ENCODE measurements at regions not wholly inside any gene's neighbourhood (a gene's known extent, or its start where the extent isn't known, plus 50 kb on each side); places are given as distances from the start of the nearest gene placed in this dataset.
"Not testable (repeated sequence)": the region's sequence is repeated elsewhere in the genome, so short reads cannot be mapped to it uniquely, and the experiment has no call there.

DNA sequence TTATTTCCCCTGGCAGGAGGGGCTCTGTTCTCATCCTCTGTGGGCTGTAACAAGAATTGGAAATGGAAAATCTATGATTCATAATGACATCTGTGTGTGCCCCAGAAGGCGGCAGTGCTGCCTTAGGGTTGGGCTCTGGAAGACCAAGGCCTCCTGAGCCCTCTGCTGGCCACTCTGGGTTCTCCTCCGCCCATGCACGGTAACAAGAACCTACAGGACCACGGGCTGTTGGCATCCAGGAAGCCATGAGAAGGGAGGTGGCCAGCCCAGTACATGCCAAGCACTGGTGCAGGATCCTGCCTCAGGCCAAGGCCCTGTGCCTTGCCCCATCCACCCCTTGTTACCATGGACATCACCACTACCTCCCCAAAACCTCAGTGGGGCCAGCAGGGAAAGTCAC is 454.2 kb downstream of the TP53TG3F start:
- DNase-seq (ENCODE audit: low read depth, low spot score); H3K4me3 ChIP-seq (ENCODE audit: low read depth, low read length); H3K27ac ChIP-seq (ENCODE audit: low read depth, low read length); H3K9me3 ChIP-seq (ENCODE audit: control insufficient read depth, insufficient read depth, low read length); POLR2A ChIA-PET; CTCF ChIA-PET; H3K27me3 ChIP-seq (ENCODE audit: control insufficient read depth, insufficient read depth, low read length): not testable (repeated sequence)

DNA sequence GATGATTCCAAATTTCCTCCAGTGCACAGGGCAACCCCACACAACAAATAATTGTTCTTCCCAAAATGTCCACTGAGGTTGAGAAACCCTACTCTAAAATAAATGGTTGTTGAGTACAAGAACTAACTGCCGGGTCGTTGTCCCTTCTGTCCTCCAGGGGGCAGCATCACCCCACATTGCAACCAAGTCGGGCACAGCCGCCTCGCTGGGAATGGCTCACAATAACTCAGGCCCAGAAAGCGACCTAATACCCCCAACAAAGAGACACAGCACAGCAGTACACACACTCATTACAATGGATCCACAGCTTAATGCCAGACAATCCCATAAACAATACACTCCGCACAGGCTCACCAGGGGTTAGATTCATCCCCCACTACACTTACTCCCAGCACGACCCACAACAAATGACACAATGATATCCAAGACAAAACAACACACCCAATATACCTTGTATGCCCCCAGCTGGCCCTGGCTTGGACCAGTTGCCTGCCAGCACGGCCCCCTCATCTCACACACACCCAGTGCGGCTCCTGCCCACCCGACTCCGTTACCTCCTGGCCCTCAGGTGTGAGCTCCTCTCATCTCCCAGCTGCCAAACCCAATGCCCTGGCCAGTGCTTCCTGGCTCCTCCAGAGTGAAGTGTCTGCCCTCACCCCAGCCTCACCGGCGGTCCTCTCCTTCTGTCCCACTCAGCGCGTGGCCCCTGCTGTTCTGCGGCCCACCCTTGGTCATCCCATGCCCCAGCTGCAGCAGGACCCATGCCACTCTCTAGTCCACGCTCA is 461.5 kb downstream of the TP53TG3F start:
- DNase-seq (ENCODE audit: low read depth, low spot score); H3K9me3 ChIP-seq (ENCODE audit: control insufficient read depth, insufficient read depth, low read length); H3K27ac ChIP-seq (ENCODE audit: low read depth, low read length); CTCF ChIA-PET; H3K27me3 ChIP-seq (ENCODE audit: control insufficient read depth, insufficient read depth, low read length); H3K4me3 ChIP-seq (ENCODE audit: low read depth, low read length); POLR2A ChIA-PET: not testable (repeated sequence)

DNA sequence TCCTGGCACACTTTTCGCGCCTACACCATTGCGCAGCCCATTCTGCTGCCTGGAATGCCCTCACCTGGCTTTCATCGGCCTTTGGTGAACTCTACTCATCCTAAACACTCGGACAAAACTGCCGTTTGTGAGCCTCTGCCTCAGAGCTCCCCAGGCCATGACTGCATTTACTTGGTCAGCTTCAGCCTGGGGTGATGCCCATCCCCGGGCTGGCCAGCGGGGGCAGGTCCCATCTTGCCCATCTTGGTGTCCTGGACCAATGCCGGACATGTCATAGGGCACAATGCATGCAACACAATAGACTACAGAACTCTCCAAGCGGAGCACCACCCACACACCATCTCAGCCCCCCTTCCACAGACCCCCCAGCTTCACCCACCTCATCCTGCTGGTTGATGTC is 463.5 kb downstream of the TP53TG3F start:
- H3K27ac ChIP-seq (ENCODE audit: low read depth, low read length); H3K4me3 ChIP-seq (ENCODE audit: low read depth, low read length); H3K27me3 ChIP-seq (ENCODE audit: control insufficient read depth, insufficient read depth, low read length); POLR2A ChIA-PET; CTCF ChIA-PET; H3K9me3 ChIP-seq (ENCODE audit: control insufficient read depth, insufficient read depth, low read length); DNase-seq (ENCODE audit: low read depth, low spot score): not testable (repeated sequence)

DNA sequence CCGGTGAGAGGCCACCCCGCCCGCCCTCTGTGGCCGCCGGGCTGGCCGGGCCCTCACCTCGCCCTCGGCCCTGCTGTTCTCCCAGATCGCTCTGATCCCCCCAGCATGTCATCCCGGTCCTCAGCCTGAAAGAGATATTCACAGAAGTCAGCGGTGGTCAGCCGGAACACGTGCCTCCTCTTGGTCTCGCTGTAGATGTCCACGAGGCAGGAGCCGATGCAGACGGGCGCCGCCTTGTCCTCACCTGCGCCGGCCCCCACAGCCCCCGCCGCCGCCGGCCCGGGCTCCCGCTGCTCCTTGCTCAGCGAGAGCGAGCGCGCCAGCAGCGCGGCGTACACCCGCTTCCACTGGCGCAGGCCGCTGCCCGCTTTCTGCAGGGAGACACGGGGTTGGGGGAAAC is 468.6 kb downstream of the TP53TG3F start:
- H3K27ac ChIP-seq (ENCODE audit: low read depth, low read length); POLR2A ChIA-PET; H3K9me3 ChIP-seq (ENCODE audit: control insufficient read depth, insufficient read depth, low read length); H3K4me3 ChIP-seq (ENCODE audit: low read depth, low read length); DNase-seq (ENCODE audit: low read depth, low spot score); CTCF ChIA-PET; H3K27me3 ChIP-seq (ENCODE audit: control insufficient read depth, insufficient read depth, low read length): not testable (repeated sequence)

DNA sequence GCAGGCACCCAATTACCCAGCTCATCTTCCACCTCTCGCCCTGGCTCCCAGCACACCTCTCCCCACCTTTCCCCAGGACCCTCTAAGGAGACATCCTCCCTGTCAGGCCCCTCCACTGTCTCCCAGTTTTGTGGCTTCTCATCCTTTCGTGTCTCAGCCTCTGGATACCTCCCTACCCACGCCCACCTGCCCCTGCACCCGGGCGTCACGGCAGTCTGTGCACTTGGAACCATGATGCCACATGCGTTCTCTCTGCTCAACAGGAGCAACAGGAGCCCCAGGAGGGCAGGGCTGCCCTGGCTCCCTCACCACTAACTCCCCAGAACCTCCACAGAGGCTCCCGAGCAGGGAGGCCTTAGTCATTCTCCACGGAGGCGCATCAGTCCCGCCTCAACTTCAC is 472.8 kb downstream of the TP53TG3F start:
- H3K27me3 ChIP-seq (ENCODE audit: control insufficient read depth, insufficient read depth, low read length); POLR2A ChIA-PET; DNase-seq (ENCODE audit: low read depth, low spot score); H3K4me3 ChIP-seq (ENCODE audit: low read depth, low read length); CTCF ChIA-PET; H3K27ac ChIP-seq (ENCODE audit: low read depth, low read length); H3K9me3 ChIP-seq (ENCODE audit: control insufficient read depth, insufficient read depth, low read length): not testable (repeated sequence)

DNA sequence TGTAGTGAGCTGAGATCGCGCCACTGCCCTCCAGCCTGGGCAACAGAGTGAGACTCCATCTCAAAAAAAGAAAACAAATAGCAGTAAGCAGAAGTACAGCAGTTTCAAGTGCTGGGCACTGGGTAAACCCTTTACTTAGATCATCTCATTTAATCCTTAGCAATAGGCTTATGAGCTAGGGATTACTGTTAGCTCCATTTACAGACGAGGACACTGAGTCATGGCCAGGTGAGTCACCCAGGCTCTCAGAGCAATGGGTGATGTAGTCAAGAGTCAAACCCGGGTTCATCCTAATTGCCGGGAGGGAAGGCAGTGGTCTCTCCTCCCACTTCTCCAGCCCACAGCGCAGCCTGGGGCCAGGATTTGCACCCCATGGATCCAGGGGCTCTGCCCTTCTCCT is 473.6 kb downstream of the TP53TG3F start:
- POLR2A ChIA-PET; H3K9me3 ChIP-seq (ENCODE audit: control insufficient read depth, insufficient read depth, low read length); H3K27me3 ChIP-seq (ENCODE audit: control insufficient read depth, insufficient read depth, low read length); DNase-seq (ENCODE audit: low read depth, low spot score); CTCF ChIA-PET; H3K27ac ChIP-seq (ENCODE audit: low read depth, low read length); H3K4me3 ChIP-seq (ENCODE audit: low read depth, low read length): not testable (repeated sequence)

DNA sequence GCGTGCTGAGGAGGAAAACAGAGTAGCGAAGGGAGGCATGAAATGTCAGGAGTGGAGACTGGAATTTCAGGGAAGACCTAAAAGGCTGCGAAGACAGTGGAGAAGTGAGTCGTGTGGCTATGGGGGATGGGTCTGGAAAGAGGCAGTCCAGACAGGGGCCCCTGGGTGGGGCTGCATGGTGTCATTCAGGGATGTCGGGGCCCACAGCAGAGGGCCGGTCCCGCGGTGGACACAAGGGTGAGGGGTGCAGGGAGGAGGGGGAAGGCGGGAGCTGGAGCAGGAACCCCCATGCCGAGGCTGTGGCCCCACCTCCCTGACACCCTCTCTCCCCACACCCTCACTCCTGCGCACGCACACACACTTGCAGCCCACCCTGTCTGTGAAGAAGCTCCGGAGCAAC is 476.4 kb downstream of the TP53TG3F start:
- POLR2A ChIA-PET; DNase-seq (ENCODE audit: low read depth, low spot score); H3K27ac ChIP-seq (ENCODE audit: low read depth, low read length); H3K4me3 ChIP-seq (ENCODE audit: low read depth, low read length); H3K9me3 ChIP-seq (ENCODE audit: control insufficient read depth, insufficient read depth, low read length); CTCF ChIA-PET; H3K27me3 ChIP-seq (ENCODE audit: control insufficient read depth, insufficient read depth, low read length): not testable (repeated sequence)

DNA sequence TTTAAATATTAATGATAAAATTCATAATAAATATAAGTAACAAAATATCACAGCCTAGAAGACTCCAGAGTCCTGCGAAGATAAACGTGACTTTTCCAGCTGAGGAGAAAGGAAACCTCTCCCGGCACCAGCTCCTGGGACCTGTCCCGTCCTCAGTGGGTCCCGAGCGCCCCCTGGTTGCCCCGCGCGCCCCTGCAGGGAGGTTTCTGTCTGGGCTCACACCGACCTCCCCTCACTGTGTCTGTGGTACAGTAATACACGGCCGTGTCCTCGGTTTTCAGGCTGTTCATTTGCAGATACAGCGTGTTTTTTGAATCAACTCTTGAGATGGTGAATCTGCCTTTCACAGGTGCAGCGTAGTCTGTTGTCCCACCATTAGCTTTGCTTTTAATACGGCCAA is 478.7 kb downstream of the TP53TG3F start:
- DNase-seq (ENCODE audit: low read depth, low spot score); H3K4me3 ChIP-seq (ENCODE audit: low read depth, low read length); CTCF ChIA-PET; H3K27ac ChIP-seq (ENCODE audit: low read depth, low read length); POLR2A ChIA-PET; H3K9me3 ChIP-seq (ENCODE audit: control insufficient read depth, insufficient read depth, low read length); H3K27me3 ChIP-seq (ENCODE audit: control insufficient read depth, insufficient read depth, low read length): not testable (repeated sequence)

DNA sequence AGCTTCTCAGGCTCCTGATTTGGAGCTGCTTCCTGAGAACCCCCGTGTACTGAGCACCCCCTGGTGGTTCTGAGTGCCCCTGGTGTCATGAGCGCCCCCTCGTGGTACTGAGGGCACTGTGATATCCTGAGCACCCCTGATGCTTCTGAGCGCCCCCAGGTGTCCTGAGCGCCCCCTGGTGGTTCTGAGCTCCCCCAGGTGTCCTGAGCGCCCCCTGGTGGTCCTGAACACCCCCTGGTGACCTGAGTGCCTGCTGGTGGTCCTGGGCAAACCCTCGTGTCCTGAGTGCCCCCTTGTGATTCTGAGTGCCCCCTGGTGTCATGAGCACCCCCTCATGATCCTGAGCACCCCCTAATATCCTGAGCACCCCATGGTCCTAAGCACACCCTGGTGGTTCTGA is 502.1 kb downstream of the TP53TG3F start:
- H3K9me3 ChIP-seq (ENCODE audit: control insufficient read depth, insufficient read depth, low read length); H3K27ac ChIP-seq (ENCODE audit: low read depth, low read length); H3K27me3 ChIP-seq (ENCODE audit: control insufficient read depth, insufficient read depth, low read length); POLR2A ChIA-PET; DNase-seq (ENCODE audit: low read depth, low spot score); H3K4me3 ChIP-seq (ENCODE audit: low read depth, low read length); CTCF ChIA-PET: not testable (repeated sequence)

DNA sequence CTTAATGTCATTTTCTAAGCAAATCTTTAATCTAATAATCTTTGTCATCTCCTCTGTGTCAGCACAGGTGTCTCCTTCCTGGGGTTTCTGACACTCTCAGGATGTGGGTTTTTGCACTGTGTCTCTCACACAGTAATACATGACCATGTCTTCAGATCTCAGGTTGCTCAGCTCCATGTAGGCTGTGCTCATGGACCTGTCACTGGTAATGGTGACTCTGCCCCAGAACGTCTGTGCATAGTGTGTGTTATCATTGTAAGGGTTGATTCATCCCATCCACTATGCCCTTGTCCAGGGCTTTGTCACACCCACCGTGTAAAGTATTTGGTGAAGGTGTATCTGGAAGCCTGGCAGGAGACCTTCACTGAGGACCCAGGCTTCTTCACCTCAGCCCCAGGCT is 506.1 kb downstream of the TP53TG3F start:
- H3K9me3 ChIP-seq (ENCODE audit: control insufficient read depth, insufficient read depth, low read length); CTCF ChIA-PET; POLR2A ChIA-PET; DNase-seq (ENCODE audit: low read depth, low spot score); H3K27me3 ChIP-seq (ENCODE audit: control insufficient read depth, insufficient read depth, low read length); H3K4me3 ChIP-seq (ENCODE audit: low read depth, low read length); H3K27ac ChIP-seq (ENCODE audit: low read depth, low read length): not testable (repeated sequence)

DNA sequence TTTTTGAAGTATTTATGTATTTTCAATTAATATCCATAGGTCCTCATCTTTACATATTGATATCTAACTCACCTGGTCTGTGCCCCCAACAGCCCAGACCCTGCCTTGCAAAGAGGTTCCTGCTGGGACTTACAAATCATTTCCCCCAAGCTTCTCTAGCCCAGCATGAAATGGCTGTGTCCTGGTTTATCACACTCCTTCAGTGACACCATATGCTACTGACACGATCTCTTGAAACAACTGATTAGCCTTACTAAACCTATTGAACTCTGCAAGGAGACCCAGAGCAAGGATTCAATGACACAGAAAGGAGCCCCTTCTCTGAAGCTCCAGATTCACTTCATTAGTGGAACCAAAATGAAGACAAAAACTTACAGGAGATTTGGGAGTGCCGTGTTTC is 507.4 kb downstream of the TP53TG3F start:
- H3K27me3 ChIP-seq (ENCODE audit: control insufficient read depth, insufficient read depth, low read length); H3K4me3 ChIP-seq (ENCODE audit: low read depth, low read length); H3K27ac ChIP-seq (ENCODE audit: low read depth, low read length); DNase-seq (ENCODE audit: low read depth, low spot score); H3K9me3 ChIP-seq (ENCODE audit: control insufficient read depth, insufficient read depth, low read length); CTCF ChIA-PET; POLR2A ChIA-PET: not testable (repeated sequence)

DNA sequence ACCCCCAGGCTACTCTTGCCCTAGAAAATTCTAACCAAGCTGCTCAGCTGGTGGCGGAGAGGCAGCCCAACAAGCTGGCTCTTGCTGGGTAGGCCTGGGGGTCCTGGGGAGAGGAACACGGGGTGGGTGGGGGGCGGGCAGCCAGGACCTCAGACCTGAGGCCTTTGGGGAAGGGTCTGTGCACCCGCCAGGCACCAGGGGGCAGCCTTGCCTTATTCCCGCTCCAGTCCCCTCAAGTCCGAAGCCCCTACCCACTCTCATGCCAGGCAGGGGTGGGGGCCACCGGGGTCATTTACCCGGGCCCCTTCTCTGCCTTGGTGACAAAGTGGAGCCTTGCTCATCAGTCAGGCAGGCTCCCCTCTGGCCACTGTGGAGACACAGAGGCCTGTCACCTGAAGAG is 515.1 kb downstream of the TP53TG3F start:
- H3K9me3 ChIP-seq (ENCODE audit: control insufficient read depth, insufficient read depth, low read length); DNase-seq (ENCODE audit: low read depth, low spot score); H3K27ac ChIP-seq (ENCODE audit: low read depth, low read length); H3K4me3 ChIP-seq (ENCODE audit: low read depth, low read length); CTCF ChIA-PET; H3K27me3 ChIP-seq (ENCODE audit: control insufficient read depth, insufficient read depth, low read length); POLR2A ChIA-PET: not testable (repeated sequence)

DNA sequence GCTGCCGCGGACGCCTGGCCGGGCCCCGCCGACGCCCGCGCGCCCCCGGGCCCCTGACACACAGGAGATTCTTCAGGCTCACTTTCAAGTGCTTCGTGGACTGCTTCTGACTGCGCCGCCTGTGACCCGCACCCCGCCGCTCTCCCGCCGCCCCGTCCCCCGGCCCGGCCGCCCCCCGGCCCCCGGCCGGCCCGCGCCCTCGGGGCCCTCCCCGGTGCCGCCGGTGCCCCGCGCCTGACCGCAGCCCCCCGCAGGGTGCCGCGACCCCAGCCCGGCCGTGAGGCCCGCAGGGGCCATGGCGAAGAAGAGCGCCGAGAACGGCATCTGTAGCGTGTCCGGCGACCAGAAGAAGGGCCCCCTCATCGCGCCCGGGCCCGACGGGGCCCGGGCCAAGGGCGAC is 516.3 kb downstream of the TP53TG3F start:
- POLR2A ChIA-PET; CTCF ChIA-PET; H3K9me3 ChIP-seq (ENCODE audit: control insufficient read depth, insufficient read depth, low read length); DNase-seq (ENCODE audit: low read depth, low spot score); H3K4me3 ChIP-seq (ENCODE audit: low read depth, low read length); H3K27ac ChIP-seq (ENCODE audit: low read depth, low read length); H3K27me3 ChIP-seq (ENCODE audit: control insufficient read depth, insufficient read depth, low read length): not testable (repeated sequence)

All from AG04450 (cell line).